ENCODE measurements at regions not wholly inside any gene's neighbourhood (a gene's known extent, or its start where the extent isn't known, plus 50 kb on each side); places are given as distances from the start of the nearest gene placed in this dataset.

- no peaks in the 10 kb centered on the region for H3K36me3 ChIP-seq (ENCODE audit: insufficient read depth, low read length)
- H3K9ac ChIP-seq (ENCODE audit: low read length): no peak overlapping the region
- 0 out of 2 replicates have a peak, but pooled peaks cover 7% of the 10 kb centered on the region for H4K20me1 ChIP-seq (ENCODE audit: insufficient read depth, low read depth, low read length)
- DNase-seq: no peak
- no peaks in the 10 kb centered on the region for H3K9me3 ChIP-seq (ENCODE audit: low read length)
- H3K9me2 ChIP-seq (replicated peaks; ENCODE audit: insufficient read depth, low read length): no peaks in the 10 kb centered on the region
- H2AFZ ChIP-seq (ENCODE audit: low read length): no peak overlapping the region
- H3K4me1 ChIP-seq (ENCODE audit: low read length): peaks cover 5% of the 10 kb centered on the region
- no peaks in the 10 kb centered on the region for H3K27me3 ChIP-seq (ENCODE audit: low read length)
- H3K79me2 ChIP-seq (ENCODE audit: low read length): no peaks in the 10 kb centered on the region
- H3K4me3 ChIP-seq (ENCODE audit: low read length): no peak overlapping the region
- H3K4me2 ChIP-seq (ENCODE audit: low read depth, low read length, poor library complexity, severe bottlenecking): no peak overlapping the region
- no peak overlapping the region for H3K27ac ChIP-seq (ENCODE audit: low read length)
These were observed 141.4 kb upstream of the TOPAZ1 start for GRCh38 chr3:44100298-44100695.

DNA sequence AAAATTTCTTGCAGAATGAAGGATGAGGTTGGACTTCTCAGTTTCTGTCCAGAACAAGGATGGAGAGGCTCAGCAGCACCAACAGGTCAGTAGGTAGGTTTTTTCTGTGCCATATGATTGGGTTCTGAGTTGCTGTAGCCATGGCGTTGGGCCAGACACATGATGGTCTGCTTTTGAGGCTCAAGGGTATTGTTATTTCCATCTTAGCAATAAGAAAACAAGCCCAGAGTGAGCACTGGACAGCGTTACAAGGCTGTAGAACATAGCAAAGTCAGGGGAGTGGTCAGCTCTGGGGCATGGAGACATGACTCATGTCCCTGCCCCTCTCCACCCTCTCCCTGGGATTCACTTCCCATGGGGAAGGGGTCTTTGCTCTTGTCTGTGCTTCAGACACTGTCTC, 137.6 kb upstream of the TOPAZ1 start:
- H3K36me3 ChIP-seq (ENCODE audit: insufficient read depth, low read length): no peaks in the 10 kb centered on the region
- no peak overlapping the region for H3K4me2 ChIP-seq (ENCODE audit: low read depth, low read length, poor library complexity, severe bottlenecking)

GRCh38 chr3:44104668-44105321, 136.9 kb upstream of the TOPAZ1 start:
- Histone ChIP-seq H3K36me3 (ENCODE audit: insufficient read depth, low read length) (no peaks in the 10 kb centered on the region), H3K4me1 (ENCODE audit: low read length) (peaks cover 11% of the 10 kb centered on the region), H3K9ac (ENCODE audit: low read length) (no peak overlapping the region), H4K20me1 (ENCODE audit: insufficient read depth, low read depth, low read length) (0 out of 2 replicates have a peak, but pooled peaks cover 7% of the 10 kb centered on the region), H3K79me2 (ENCODE audit: low read length) (no peaks in the 10 kb centered on the region), H3K27ac (ENCODE audit: low read length) (no peak overlapping the region), H2AFZ (ENCODE audit: low read length) (no peak overlapping the region), H3K9me2 (replicated peaks; ENCODE audit: insufficient read depth, low read length) (no peaks in the 10 kb centered on the region), H3K4me2 (ENCODE audit: low read depth, low read length, poor library complexity, severe bottlenecking) (no peak overlapping the region), H3K27me3 (ENCODE audit: low read length) (no peaks in the 10 kb centered on the region), H3K4me3 (ENCODE audit: low read length) (no peak overlapping the region), H3K9me3 (ENCODE audit: low read length) (no peaks in the 10 kb centered on the region)
- DNase-seq: no peak

More for the DNA sequence above, 137.6 kb upstream of the TOPAZ1 start:
- Histone ChIP-seq H3K4me3 (ENCODE audit: low read length) (no peak overlapping the region), H3K27ac (ENCODE audit: low read length) (no peak overlapping the region), H3K9me2 (replicated peaks; ENCODE audit: insufficient read depth, low read length) (no peaks in the 10 kb centered on the region), H3K4me1 (ENCODE audit: low read length) (peaks cover 11% of the 10 kb centered on the region), H3K9me3 (ENCODE audit: low read length) (no peaks in the 10 kb centered on the region), H3K79me2 (ENCODE audit: low read length) (no peaks in the 10 kb centered on the region), H3K9ac (ENCODE audit: low read length) (no peak overlapping the region), H3K27me3 (ENCODE audit: low read length) (no peaks in the 10 kb centered on the region), H2AFZ (ENCODE audit: low read length) (no peak overlapping the region), H4K20me1 (ENCODE audit: insufficient read depth, low read depth, low read length) (0 out of 2 replicates have a peak, but pooled peaks cover 7% of the 10 kb centered on the region)
- DNase-seq: no peak

DNA sequence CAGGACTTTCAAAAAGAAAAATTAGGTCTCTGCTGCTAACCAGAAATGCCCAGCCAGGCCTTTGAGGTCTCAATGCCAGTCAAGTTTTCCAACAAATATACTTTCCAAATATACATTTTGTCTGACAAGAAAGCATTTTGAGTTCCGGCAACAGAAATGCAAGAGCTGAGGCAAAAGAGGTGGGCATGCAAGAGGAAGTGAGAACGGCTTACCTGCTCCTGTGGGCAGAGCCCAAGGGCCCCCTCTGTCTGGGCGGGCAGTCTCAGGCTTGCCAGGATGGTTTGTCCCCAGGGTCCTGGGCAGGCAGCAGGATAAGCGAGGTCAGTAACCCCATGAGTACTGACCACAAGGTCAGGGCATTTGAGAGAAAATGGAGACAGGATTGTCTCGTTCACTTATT, 136.1 kb upstream of the TOPAZ1 start:
- Histone ChIP-seq H4K20me1 (ENCODE audit: insufficient read depth, low read depth, low read length) (0 out of 2 replicates have a peak, but pooled peaks cover 7% of the 10 kb centered on the region), H3K4me1 (ENCODE audit: low read length) (peaks cover 11% of the 10 kb centered on the region), H3K27me3 (ENCODE audit: low read length) (no peaks in the 10 kb centered on the region), H3K9me2 (replicated peaks; ENCODE audit: insufficient read depth, low read length) (no peaks in the 10 kb centered on the region), H2AFZ (ENCODE audit: low read length) (no peak overlapping the region), H3K36me3 (ENCODE audit: insufficient read depth, low read length) (no peaks in the 10 kb centered on the region), H3K79me2 (ENCODE audit: low read length) (no peaks in the 10 kb centered on the region), H3K27ac (ENCODE audit: low read length) (no peak overlapping the region), H3K9me3 (ENCODE audit: low read length) (no peaks in the 10 kb centered on the region), H3K4me3 (ENCODE audit: low read length) (no peak overlapping the region), H3K4me2 (ENCODE audit: low read depth, low read length, poor library complexity, severe bottlenecking) (no peak overlapping the region), H3K9ac (ENCODE audit: low read length) (no peak overlapping the region)
- DNase-seq: no peak

DNA sequence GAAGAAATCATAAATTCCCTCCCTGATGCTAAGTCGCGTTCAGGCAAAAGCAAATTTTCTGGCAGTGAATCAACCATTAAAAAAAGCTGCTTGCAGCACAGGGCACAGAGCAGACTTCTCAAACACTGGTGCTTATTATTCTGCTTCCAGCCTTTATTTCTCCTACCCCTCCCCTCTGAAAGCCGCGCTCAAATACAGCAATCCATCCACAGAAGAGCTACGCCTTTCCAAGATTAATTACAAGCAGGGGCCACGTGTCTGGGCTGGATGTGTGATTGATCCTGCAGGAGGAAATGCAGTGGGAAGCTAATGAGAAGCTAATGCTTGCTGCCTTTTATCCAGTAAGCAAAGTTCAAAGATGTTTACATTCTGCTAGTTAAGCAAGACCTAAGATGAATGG, 134.9 kb upstream of the TOPAZ1 start:
- DNase-seq: no peak
- no peaks in the 10 kb centered on the region for H3K9me2 ChIP-seq (replicated peaks; ENCODE audit: insufficient read depth, low read length)
- no peaks in the 10 kb centered on the region for H3K79me2 ChIP-seq (ENCODE audit: low read length)
- no peak overlapping the region for H3K27ac ChIP-seq (ENCODE audit: low read length)
- peaks cover 11% of the 10 kb centered on the region for H3K4me1 ChIP-seq (ENCODE audit: low read length)
- no peak overlapping the region for H2AFZ ChIP-seq (ENCODE audit: low read length)
- H3K4me3 ChIP-seq (ENCODE audit: low read length): no peak overlapping the region
- no peaks in the 10 kb centered on the region for H3K27me3 ChIP-seq (ENCODE audit: low read length)
- no peak overlapping the region for H3K9ac ChIP-seq (ENCODE audit: low read length)
- no peaks in the 10 kb centered on the region for H3K9me3 ChIP-seq (ENCODE audit: low read length)
- H3K4me2 ChIP-seq (ENCODE audit: low read depth, low read length, poor library complexity, severe bottlenecking): no peak overlapping the region
- no peaks in the 10 kb centered on the region for H3K36me3 ChIP-seq (ENCODE audit: insufficient read depth, low read length)
- 0 out of 2 replicates have a peak, but pooled peaks cover 7% of the 10 kb centered on the region for H4K20me1 ChIP-seq (ENCODE audit: insufficient read depth, low read depth, low read length)

- H3K9me3 ChIP-seq (ENCODE audit: low read length): no peaks in the 10 kb centered on the region
- H3K9me2 ChIP-seq (replicated peaks; ENCODE audit: insufficient read depth, low read length): no peaks in the 10 kb centered on the region
- H3K4me1 ChIP-seq (ENCODE audit: low read length): peaks cover 11% of the 10 kb centered on the region
- no peak overlapping the region for H3K27ac ChIP-seq (ENCODE audit: low read length)
- H3K4me2 ChIP-seq (ENCODE audit: low read depth, low read length, poor library complexity, severe bottlenecking): no peak overlapping the region
- H3K9ac ChIP-seq (ENCODE audit: low read length): no peak overlapping the region
- H3K79me2 ChIP-seq (ENCODE audit: low read length): no peaks in the 10 kb centered on the region
- no peaks in the 10 kb centered on the region for H4K20me1 ChIP-seq (ENCODE audit: insufficient read depth, low read depth, low read length)
- H3K36me3 ChIP-seq (ENCODE audit: insufficient read depth, low read length): no peaks in the 10 kb centered on the region
- no peak for DNase-seq
- H3K4me3 ChIP-seq (ENCODE audit: low read length): no peak overlapping the region
- no peak overlapping the region for H2AFZ ChIP-seq (ENCODE audit: low read length)
- H3K27me3 ChIP-seq (ENCODE audit: low read length): no peaks in the 10 kb centered on the region
These were observed 133.2 kb upstream of the TOPAZ1 start for GRCh38 chr3:44108481-44108880.

DNA sequence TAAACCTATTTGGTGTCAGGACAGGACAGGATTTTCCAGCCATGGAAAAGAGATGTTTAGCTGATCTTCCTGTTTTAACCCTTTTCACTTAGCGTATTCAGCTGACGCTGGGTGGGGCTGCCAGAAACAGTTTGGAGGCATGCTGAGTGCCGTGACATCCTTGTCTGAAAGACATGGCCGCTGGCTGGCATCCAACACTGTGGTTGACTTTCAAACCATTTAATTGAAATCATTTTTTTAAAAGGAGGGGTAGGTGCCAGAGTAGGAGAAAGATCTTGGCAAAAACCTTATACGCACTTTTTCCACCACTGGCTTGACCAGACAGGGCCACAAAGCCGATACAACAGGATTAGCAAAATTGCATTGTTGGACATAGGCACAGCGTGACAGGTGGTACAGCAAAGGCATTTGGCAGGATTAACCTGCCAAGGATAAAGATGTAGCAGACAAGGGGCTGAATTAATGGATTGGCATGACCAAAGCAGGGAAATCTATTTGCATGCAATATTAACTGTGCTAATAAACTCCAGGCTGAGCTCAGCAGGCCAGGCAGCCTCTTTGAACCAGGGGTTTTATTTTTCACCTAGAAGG, 131.8 kb upstream of the TOPAZ1 start:
- H3K9me3 ChIP-seq (ENCODE audit: low read length): no peaks in the 10 kb centered on the region

DNA sequence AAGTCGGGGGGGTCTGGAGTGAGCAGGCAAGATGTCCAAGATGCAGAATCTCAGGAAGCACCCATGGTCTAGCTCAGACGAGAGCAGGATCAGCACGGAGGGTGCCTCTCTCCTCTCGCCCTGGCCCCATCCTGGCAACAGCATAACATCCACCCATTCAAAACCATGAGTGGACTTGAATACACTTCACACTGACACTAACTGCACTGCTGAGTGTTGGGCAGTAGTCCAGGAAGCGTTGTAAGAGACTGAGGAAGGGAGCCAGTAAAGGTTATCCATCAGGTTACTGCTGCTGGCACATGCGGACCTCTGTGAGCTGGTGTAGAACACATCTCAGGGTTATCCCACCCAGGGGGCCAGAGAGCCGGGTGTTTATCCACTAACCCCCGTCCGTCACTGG, 131.0 kb upstream of the TOPAZ1 start:
- H3K4me1 ChIP-seq (ENCODE audit: low read length): peaks cover 5% of the 10 kb centered on the region
- no peaks in the 10 kb centered on the region for H3K27me3 ChIP-seq (ENCODE audit: low read length)
- H2AFZ ChIP-seq (ENCODE audit: low read length): no peak overlapping the region
- H3K27ac ChIP-seq (ENCODE audit: low read length): no peak overlapping the region
- H3K36me3 ChIP-seq (ENCODE audit: insufficient read depth, low read length): no peaks in the 10 kb centered on the region
- no peak overlapping the region for H3K4me3 ChIP-seq (ENCODE audit: low read length)
- H4K20me1 ChIP-seq (ENCODE audit: insufficient read depth, low read depth, low read length): no peaks in the 10 kb centered on the region
- no peak overlapping the region for H3K9ac ChIP-seq (ENCODE audit: low read length)
- no peaks in the 10 kb centered on the region for H3K9me2 ChIP-seq (replicated peaks; ENCODE audit: insufficient read depth, low read length)
- H3K9me3 ChIP-seq (ENCODE audit: low read length): no peaks in the 10 kb centered on the region
- no peaks in the 10 kb centered on the region for H3K79me2 ChIP-seq (ENCODE audit: low read length)
- no peak overlapping the region for H3K4me2 ChIP-seq (ENCODE audit: low read depth, low read length, poor library complexity, severe bottlenecking)
- DNase-seq: no peak

More for the DNA sequence above, 131.8 kb upstream of the TOPAZ1 start:
- DNase-seq: no peak
- Histone ChIP-seq H4K20me1 (ENCODE audit: insufficient read depth, low read depth, low read length) (no peaks in the 10 kb centered on the region), H3K4me2 (ENCODE audit: low read depth, low read length, poor library complexity, severe bottlenecking) (no peak overlapping the region), H3K9ac (ENCODE audit: low read length) (no peak overlapping the region), H3K27me3 (ENCODE audit: low read length) (no peaks in the 10 kb centered on the region), H3K79me2 (ENCODE audit: low read length) (no peaks in the 10 kb centered on the region), H3K4me1 (ENCODE audit: low read length) (peaks cover 13% of the 10 kb centered on the region), H3K36me3 (ENCODE audit: insufficient read depth, low read length) (no peaks in the 10 kb centered on the region), H3K9me2 (replicated peaks; ENCODE audit: insufficient read depth, low read length) (no peaks in the 10 kb centered on the region), H3K27ac (ENCODE audit: low read length) (no peak overlapping the region), H3K4me3 (ENCODE audit: low read length) (no peak overlapping the region), H2AFZ (ENCODE audit: low read length) (no peak overlapping the region)

All from Karpas-422 (cell line).